GM18519 (cell line): ENCODE measurements at regions not wholly inside any gene's neighbourhood (a gene's known extent, or its start where the extent isn't known, plus 50 kb on each side); places are given as distances from the start of the nearest gene placed in this dataset.

Source experiments
- ATAC-seq: cut with Tn5 transposase; IDR thresholded peaks from one replicate; pipeline ENCODE4 v1.9.1; 2021; ENCODE audit warnings: mild to moderate bottlenecking, moderate library complexity; ENCODE audit not compliant: unreplicated experiment, low FRiP score

GRCh38 chr4:110877778-110878370 lies 255.0 kb upstream of the PITX2 start:
- ATAC-seq, result no peak

GRCh38 chr4:110878413-110878812 lies 255.5 kb upstream of the PITX2 start:
- ATAC-seq, result no peak

- ATAC-seq, result no peak
Measured at GRCh38 chr4:110878956-110879355, 256.1 kb upstream of the PITX2 start.

- ATAC-seq, result no peak
Measured at GRCh38 chr4:110886270-110886669, 263.4 kb upstream of the PITX2 start.

- no peak for ATAC-seq
Measured at GRCh38 chr4:110886856-110887255, 264.0 kb upstream of the PITX2 start.

- ATAC-seq, result no peak
Measured at GRCh38 chr4:110897784-110898183, 274.9 kb upstream of the PITX2 start.

- peak; percentile 69 for ATAC-seq
Measured at GRCh38 chr4:110898290-110898689, 275.4 kb upstream of the PITX2 start.

GRCh38 chr4:110900213-110900769 lies 277.4 kb upstream of the PITX2 start:
- ATAC-seq, result no peak

- no peak for ATAC-seq
Measured at GRCh38 chr4:110902500-110902899, 279.6 kb upstream of the PITX2 start.

- ATAC-seq, result no peak
Measured at GRCh38 chr4:110904435-110905065, 281.7 kb upstream of the PITX2 start.

- ATAC-seq, result no peak
Measured at GRCh38 chr4:110905367-110905766, 282.5 kb upstream of the PITX2 start.

- ATAC-seq, result no peak
Measured at GRCh38 chr4:110907801-110908313, 285.0 kb upstream of the PITX2 start.

- no peak for ATAC-seq
Measured at GRCh38 chr4:110914791-110915190, 291.9 kb upstream of the PITX2 start.

- no peak for ATAC-seq
Measured at GRCh38 chr4:110915301-110915700, 292.4 kb upstream of the PITX2 start.

- no peak for ATAC-seq
Measured at GRCh38 chr4:110916505-110916904, 293.6 kb upstream of the PITX2 start.

- no peak for ATAC-seq
Measured at GRCh38 chr4:110917835-110918234, 295.0 kb upstream of the PITX2 start.

- no peak for ATAC-seq
Measured at GRCh38 chr4:110920990-110921389, 298.1 kb upstream of the PITX2 start.

- no peak for ATAC-seq
Measured at GRCh38 chr4:110924761-110925160, 301.9 kb upstream of the PITX2 start.

- no peak for ATAC-seq
Measured at GRCh38 chr4:110926841-110927400, 304.0 kb upstream of the PITX2 start.

- ATAC-seq, result no peak
Measured at GRCh38 chr4:110933341-110933740, 310.5 kb upstream of the PITX2 start.

- no peak for ATAC-seq
Measured at GRCh38 chr4:110944501-110944900, 321.6 kb upstream of the PITX2 start.

- no peak for ATAC-seq
Measured at GRCh38 chr4:110945600-110945999, 322.7 kb upstream of the PITX2 start.
